Ectodermal cell (in vitro differentiated cells): ENCODE measurements at regions not wholly inside any gene's neighbourhood (a gene's known extent, or its start where the extent isn't known, plus 50 kb on each side); places are given as distances from the start of the nearest gene placed in this dataset.
"Not testable (repeated sequence)": the region's sequence is repeated elsewhere in the genome, so short reads cannot be mapped to it uniquely, and the experiment has no call there.

Source experiments
- H3K27ac ChIP-seq: 2 replicates; pipeline ENCODE4 v1.7.0; 2013; ENCODE audit warnings: mild to moderate bottlenecking, low read depth, low read length; ENCODE audit not compliant: insufficient read depth, poor library complexity, severe bottlenecking
- H3K27me3 ChIP-seq: 2 replicates; pipeline ENCODE4 v1.7.0; 2013; ENCODE audit warnings: mild to moderate bottlenecking, low read length; ENCODE audit not compliant: insufficient read depth, control insufficient read depth, poor library complexity, severe bottlenecking
- H3K36me3 ChIP-seq: one replicate; pipeline ENCODE4 v1.7.0; 2013; ENCODE audit warnings: low read length; ENCODE audit not compliant: control insufficient read depth, insufficient read depth
- H3K4me1 ChIP-seq: one replicate; pipeline ENCODE4 v1.7.0; 2013; ENCODE audit warnings: low read length; ENCODE audit not compliant: control insufficient read depth, insufficient read depth
- H3K4me3 ChIP-seq: 2 replicates; pipeline ENCODE4 v1.7.0; 2013; ENCODE audit warnings: low read depth, low read length, control low read depth; ENCODE audit not compliant: insufficient read depth
- H3K9me3 ChIP-seq: 2 replicates; pipeline ENCODE4 v1.7.0; 2013; ENCODE audit warnings: mild to moderate bottlenecking, low read length, moderate library complexity; ENCODE audit not compliant: control insufficient read depth
- WGBS, 2 experiments: methylation state at CpG; one replicate each; pipeline ENCODE4 v1.1.7; 2013; ENCODE audit warnings: missing lambda C conversion rate in 2 of 2; 5-methylcytosine and 5-hydroxymethylcytosine counted together

- no peaks in the 10 kb centered on the region for H3K27me3 ChIP-seq
- no peaks in the 10 kb centered on the region for H3K36me3 ChIP-seq
- H3K9me3 ChIP-seq, result no peaks in the 10 kb centered on the region
- H3K4me1 ChIP-seq, result no peaks in the 10 kb centered on the region
- H3K4me3 ChIP-seq, result no peak overlapping the region
- no peak overlapping the region for H3K27ac ChIP-seq
- 95 to 96% methylated on average over 10 to 11 of the region's 11 CpGs for WGBS, 2 experiments
These were observed 281.6 kb upstream of the RGPD4 start for GRCh38 chr2:107545066-107545465.

- H3K36me3 ChIP-seq, result no peaks in the 10 kb centered on the region
- no peak overlapping the region for H3K27ac ChIP-seq
- H3K27me3 ChIP-seq, result no peaks in the 10 kb centered on the region
- no peak overlapping the region for H3K4me3 ChIP-seq
- 91 to 100% methylated on average over 1 to 4 of the region's 4 CpGs for WGBS, 2 experiments
- H3K4me1 ChIP-seq, result no peaks in the 10 kb centered on the region
- no peaks in the 10 kb centered on the region for H3K9me3 ChIP-seq
These were observed 280.8 kb upstream of the RGPD4 start for GRCh38 chr2:107545851-107546250.

GRCh38 chr2:107548216-107548615 is 278.5 kb upstream of the RGPD4 start:
- H3K27me3 ChIP-seq, result no peaks in the 10 kb centered on the region
- no peak overlapping the region for H3K27ac ChIP-seq
- H3K36me3 ChIP-seq, result no peaks in the 10 kb centered on the region
- no peaks in the 10 kb centered on the region for H3K9me3 ChIP-seq
- no peak overlapping the region for H3K4me3 ChIP-seq
- WGBS, 2 experiments, result 90 to 96% methylated on average over 1 of the region's 1 CpG
- no peaks in the 10 kb centered on the region for H3K4me1 ChIP-seq

DNA sequence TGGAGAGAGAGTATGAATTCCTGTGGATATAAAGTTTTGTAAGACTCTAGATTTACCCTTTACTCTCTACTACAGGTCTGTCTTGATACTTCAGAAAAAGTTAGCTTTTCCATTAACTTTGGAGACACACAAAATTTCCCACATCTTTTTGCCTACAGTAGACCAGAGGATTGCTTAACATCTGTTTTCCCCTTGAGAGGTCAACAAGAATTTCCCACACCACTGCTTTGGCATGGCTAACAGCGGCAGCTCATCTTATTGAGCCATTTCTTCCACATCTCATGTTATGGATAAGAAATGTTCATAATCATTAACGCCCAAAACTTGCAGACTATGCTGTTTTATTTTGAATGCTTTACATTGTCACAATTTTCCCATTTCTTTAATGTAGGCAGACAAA is 273.6 kb upstream of the RGPD4 start:
- WGBS, 2 experiments, result 90 to 95% methylated on average over 2 of the region's 2 CpGs

DNA sequence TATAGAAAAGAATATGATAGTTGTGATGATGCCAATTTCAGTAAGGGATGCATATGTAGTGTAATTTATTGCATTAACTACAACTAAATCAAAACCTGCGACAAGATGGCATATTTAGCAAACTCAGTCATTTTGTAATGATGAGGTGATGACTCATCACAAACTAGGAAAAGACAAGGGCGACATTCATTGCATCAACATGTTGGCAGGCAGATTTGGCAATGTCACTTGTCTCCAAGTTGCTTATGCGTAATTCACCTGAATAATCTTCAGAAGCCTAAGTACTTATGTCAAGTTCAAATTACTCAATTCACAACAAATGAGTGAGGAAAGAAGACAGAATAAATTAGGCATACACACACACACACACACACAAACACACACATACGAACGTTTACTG is 273.2 kb upstream of the RGPD4 start:
- Histone ChIP-seq H3K27me3 (no peaks in the 10 kb centered on the region), H3K4me1 (no peaks in the 10 kb centered on the region), H3K27ac (no peak overlapping the region), H3K36me3 (no peaks in the 10 kb centered on the region), H3K4me3 (no peak overlapping the region), H3K9me3 (no peaks in the 10 kb centered on the region)
- 92 to 100% methylated on average over 3 to 5 of the region's 5 CpGs for WGBS, 2 experiments

More for the DNA sequence above, 273.6 kb upstream of the RGPD4 start:
- H3K36me3 ChIP-seq, result no peaks in the 10 kb centered on the region
- H3K27me3 ChIP-seq, result no peaks in the 10 kb centered on the region
- H3K9me3 ChIP-seq, result no peaks in the 10 kb centered on the region
- H3K4me1 ChIP-seq, result no peaks in the 10 kb centered on the region
- H3K4me3 ChIP-seq, result no peak overlapping the region
- H3K27ac ChIP-seq, result no peak overlapping the region

DNA sequence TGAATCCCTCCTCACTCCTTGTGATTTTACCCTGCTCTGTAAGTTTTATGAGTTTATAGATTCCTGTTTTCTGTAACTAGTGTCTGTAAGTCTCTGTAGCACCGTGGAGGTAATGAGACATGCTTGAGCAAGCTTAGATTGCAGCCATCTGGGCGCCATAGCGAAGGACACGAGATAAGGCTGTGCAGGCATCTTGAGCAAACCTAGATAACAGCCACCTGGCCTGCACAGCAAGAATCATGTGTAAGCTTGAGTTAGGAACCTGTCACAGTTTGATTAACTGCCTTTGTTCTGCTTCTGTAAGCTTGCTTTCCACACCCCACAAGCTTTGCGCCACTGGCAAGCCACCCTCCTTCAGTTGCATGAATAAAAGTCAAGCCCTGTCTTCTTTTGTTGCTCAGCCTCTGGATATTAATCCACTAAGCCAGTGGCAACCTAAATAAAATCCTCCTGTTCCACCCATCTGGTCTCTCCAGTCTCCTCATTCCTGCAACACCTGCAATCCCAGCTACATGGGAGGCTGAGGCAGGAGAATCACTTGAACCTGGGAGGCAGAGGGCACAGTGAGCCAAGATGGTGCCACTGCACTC is 270.6 kb upstream of the RGPD4 start:
- Histone ChIP-seq H3K9me3 (no peaks in the 10 kb centered on the region), H3K27ac (no peak overlapping the region)
- 92 to 93% methylated on average over 5 of the region's 5 CpGs for WGBS, 2 experiments

DNA sequence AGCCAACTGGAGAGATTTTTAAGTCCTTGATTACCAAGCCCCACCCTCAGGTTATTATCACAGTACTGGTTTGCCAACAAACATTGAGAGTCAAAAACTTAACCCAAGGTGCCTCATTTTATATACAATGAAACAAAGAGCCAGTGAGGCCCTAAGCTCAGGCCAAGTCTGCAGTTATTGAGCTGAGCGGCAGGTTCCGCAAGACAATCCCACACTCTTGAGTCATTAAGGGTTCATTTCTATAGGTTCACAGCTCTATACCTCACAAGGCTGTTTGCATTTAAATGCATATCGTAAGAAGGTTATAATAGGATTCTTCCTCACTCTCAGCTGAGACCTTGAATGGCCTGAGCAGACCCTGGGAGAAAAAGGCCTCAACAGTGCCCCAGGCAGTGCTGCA is 268.4 kb upstream of the RGPD4 start:
- H3K4me1 ChIP-seq, result no peaks in the 10 kb centered on the region
- no peak overlapping the region for H3K27ac ChIP-seq
- no peak overlapping the region for H3K4me3 ChIP-seq
- H3K27me3 ChIP-seq, result no peaks in the 10 kb centered on the region
- H3K9me3 ChIP-seq, result no peaks in the 10 kb centered on the region
- WGBS, 2 experiments, result 87 to 95% methylated on average over 3 of the region's 3 CpGs
- H3K36me3 ChIP-seq, result no peaks in the 10 kb centered on the region

More for the DNA sequence above, 270.6 kb upstream of the RGPD4 start:
- Histone ChIP-seq H3K36me3 (no peaks in the 10 kb centered on the region), H3K4me1 (no peaks in the 10 kb centered on the region), H3K27me3 (no peaks in the 10 kb centered on the region), H3K4me3 (no peak overlapping the region)

GRCh38 chr2:107569496-107569895 is 257.2 kb upstream of the RGPD4 start:
- Histone ChIP-seq H3K4me1 (no peaks in the 10 kb centered on the region), H3K27me3 (no peaks in the 10 kb centered on the region), H3K4me3 (no peak overlapping the region), H3K27ac (no peak overlapping the region), H3K9me3 (no peaks in the 10 kb centered on the region), H3K36me3 (no peaks in the 10 kb centered on the region)
- WGBS, 2 experiments, result 93 to 94% methylated on average over 1 of the region's 1 CpG

- Histone ChIP-seq H3K27ac (no peak overlapping the region), H3K27me3 (no peaks in the 10 kb centered on the region), H3K9me3 (no peaks in the 10 kb centered on the region), H3K4me1 (no peaks in the 10 kb centered on the region), H3K36me3 (no peaks in the 10 kb centered on the region), H3K4me3 (no peak overlapping the region)
- 83 to 93% methylated on average over 1 of the region's 1 CpG for WGBS, 2 experiments
These were observed 255.8 kb upstream of the RGPD4 start for GRCh38 chr2:107570876-107571275.

- not testable (repeated sequence) for H3K9me3 ChIP-seq, H3K27ac ChIP-seq, H3K4me1 ChIP-seq, H3K4me3 ChIP-seq, H3K36me3 ChIP-seq, H3K27me3 ChIP-seq
- WGBS, 2 experiments, result 88 to 89% methylated on average over 10 of the region's 13 CpGs
These were observed 253.8 kb upstream of the RGPD4 start for GRCh38 chr2:107572890-107573289.

DNA sequence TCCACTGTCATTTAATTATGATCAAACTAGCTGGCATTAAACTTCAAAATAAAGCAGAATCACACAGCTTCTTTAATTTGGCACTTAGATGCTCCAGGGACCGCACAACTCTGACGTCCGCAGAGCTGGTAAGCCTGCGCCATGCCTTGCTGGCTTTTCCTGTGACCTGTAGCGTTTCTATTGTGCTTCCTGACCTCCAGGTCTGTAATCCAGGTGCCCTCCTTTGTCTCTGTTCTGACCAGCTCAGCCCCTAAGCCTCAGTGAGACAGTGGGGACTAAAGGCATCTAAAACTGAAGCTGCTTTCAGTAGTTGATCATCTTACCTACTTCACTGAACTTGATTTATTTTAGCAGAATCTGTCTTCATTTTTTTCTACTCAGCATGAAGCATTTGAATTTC is 249.7 kb upstream of the RGPD4 start:
- no peak overlapping the region for H3K27ac ChIP-seq
- no peak overlapping the region for H3K4me3 ChIP-seq
- H3K4me1 ChIP-seq, result no peaks in the 10 kb centered on the region
- H3K27me3 ChIP-seq, result no peaks in the 10 kb centered on the region
- H3K9me3 ChIP-seq, result no peaks in the 10 kb centered on the region
- H3K36me3 ChIP-seq, result no peaks in the 10 kb centered on the region
- 67 to 82% methylated on average over 5 of the region's 5 CpGs for WGBS, 2 experiments
